ENCODE measurements at regions not wholly inside any gene's neighbourhood (a gene's known extent, or its start where the extent isn't known, plus 50 kb on each side); places are given as distances from the start of the nearest gene placed in this dataset.

GRCh38 chr2:51243892-51244535 lies 212.1 kb upstream of the NRXN1 start:
- peak; percentile 94 for FAIRE-seq

- FAIRE-seq, result no peak
Measured at GRCh38 chr2:51237626-51238271, 205.8 kb upstream of the NRXN1 start.

DNA sequence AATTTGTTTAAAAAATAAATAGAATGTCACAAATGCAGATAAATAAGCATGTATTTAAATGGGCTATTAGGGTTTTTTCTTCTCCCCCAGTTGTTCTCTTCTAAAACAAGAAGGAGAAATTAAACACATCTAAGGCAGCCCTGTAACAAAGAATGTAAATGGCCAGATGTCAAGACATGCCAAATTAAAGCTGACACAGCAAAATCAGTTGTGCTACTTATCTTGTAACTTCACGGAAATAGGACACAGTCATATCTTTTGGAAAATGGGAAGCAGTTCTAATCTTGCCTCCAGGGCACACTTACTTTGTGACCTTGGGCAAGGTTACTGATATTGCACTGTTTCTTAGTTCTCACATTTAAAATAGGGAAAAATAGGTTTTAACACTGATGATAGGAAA lies 200.1 kb upstream of the NRXN1 start:
- FAIRE-seq, result no peak

- FAIRE-seq, result no peak
Measured at GRCh38 chr2:51231071-51231470, 199.1 kb upstream of the NRXN1 start.

- no peak for FAIRE-seq
Measured at GRCh38 chr2:51225377-51225776, 193.4 kb upstream of the NRXN1 start.

DNA sequence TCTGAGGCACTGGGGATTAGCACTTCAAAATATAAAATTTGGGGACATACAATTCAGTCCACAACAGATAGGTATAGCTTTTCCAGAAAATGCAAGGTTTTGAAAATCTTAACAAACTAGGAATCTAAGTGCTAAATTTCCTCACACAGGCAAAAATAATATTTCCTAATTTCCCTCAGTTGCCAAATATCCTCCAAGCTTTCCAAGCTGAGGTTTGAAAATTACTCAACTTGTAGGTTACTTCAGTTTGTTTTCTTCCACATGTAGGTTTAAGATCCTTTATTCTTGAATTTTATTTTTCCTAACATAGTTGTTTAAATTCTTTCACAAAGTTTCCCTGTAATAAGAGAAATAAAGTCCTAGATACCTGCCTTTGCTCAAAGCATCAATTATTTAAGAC lies 192.9 kb upstream of the NRXN1 start:
- FAIRE-seq, result no peak

DNA sequence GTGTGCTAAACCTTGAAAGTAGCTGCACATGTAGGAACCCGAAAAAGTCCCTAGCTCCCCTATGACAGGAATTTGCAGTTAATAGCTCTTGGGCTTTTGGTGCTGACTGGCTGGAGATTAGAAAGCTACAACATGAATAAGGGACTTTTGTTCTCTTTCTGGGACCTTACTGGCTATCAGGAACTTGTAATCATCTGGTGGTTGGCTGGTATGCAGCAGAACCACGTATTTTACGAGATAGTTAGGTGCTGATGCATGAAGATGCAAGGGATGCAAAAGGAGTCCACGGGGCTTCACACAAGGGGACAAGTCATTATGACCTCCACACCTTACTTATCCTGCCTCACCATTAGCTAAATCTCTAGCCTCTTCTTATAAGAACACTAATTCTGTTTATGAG lies 190.2 kb upstream of the NRXN1 start:
- no peak for FAIRE-seq

- no peak for FAIRE-seq
Measured at GRCh38 chr2:51220606-51221005, 188.7 kb upstream of the NRXN1 start.

DNA sequence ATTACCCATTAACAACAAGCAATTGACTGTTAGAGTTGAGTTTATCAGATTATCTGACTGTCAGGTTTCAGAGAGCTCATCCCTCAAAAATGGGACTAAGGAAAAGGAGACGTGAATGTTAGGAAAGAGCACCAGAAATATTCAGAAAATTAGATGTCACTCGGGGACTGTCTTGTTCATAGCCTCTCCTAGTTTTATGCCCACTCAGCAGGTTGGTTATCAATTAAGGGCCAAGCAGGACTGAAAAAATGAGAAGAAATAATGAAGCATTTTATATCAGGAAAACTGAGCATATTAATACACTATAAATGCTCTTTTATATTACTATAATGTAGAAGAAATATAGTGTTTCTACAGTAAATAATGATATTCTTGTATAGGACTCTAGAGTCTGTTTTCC lies 188.1 kb upstream of the NRXN1 start:
- FAIRE-seq, result no peak

DNA sequence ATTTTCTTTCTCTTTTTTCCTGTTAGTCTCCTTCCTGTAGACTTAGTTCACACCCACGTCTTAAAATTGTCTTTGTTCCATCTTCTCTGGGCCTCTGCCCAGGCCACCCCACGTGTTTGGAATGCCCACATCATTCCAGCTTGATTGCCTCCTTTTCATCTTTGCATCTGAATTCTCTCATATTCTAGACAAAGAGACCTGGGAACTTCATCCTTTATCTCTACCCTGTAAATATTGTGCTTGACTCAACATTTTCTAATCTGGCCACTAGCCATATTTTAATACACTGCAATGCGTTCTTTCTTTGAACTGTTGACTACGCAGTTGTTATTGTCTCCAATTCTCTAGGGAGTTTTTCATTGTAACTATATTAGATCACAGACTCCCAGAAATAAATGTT lies 187.5 kb upstream of the NRXN1 start:
- no peak for FAIRE-seq

DNA sequence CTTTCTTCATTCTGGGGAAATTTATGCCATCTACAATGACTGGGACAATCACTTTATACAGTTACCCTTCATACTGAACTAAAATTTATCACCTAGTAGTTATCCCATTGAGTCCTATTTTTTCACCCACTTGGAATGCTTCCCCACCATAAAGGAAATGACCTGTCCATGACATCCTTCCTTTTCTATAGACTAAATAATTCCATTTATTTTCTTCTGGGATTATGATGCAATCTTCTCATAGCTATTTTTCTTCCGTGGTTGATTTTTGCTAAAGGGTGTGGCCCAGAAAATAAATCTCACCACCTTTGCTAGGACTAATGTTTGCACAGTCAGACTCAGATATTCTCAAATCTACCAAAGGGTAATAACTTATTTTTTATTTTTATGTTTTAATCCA lies 186.1 kb upstream of the NRXN1 start:
- no peak for FAIRE-seq

- no peak for FAIRE-seq
Measured at GRCh38 chr2:51213826-51214225, 181.9 kb upstream of the NRXN1 start.

- no peak for FAIRE-seq
Measured at GRCh38 chr2:51212374-51212773, 180.4 kb upstream of the NRXN1 start.

DNA sequence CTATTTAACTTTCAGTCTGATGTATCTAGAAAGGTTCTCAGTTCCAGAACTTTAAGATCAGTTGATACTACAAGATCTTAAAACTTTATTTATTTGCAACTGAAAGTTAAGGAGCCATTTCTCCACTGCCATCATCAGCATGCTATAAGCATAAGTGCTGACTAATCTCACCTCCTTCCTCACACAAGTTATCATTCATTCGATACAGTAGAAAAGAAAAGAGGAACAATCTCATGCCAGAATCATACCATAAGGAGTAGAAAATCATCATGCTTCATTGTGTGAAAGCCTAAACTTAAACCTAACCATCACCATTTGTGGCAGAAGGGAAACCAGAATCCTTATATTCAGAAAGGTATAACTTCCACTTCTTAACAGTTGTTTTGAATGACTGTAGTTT lies 176.6 kb upstream of the NRXN1 start:
- FAIRE-seq, result no peak

DNA sequence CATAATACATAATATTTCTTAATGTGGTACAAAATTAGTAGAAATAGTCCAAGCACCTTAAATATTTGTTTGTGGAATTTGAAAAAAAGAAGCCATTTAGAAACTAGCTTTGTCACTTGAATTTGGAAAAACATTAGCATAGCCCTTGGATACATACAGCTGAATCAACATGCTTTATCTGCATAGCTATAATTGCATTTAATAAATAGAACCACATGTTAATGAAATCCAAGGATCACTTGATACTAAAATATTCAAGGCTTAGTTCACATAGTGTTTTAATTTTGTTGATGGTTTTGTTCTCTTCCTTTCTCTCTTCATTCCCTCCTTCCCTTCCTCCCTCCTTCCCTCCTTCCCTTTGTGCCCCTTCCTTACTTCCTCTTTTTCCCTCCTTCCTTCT lies 169.4 kb upstream of the NRXN1 start:
- FAIRE-seq, result no peak

GRCh38 chr2:51194656-51195055 lies 162.7 kb upstream of the NRXN1 start:
- FAIRE-seq, result no peak

GRCh38 chr2:51170273-51170672 lies 138.3 kb upstream of the NRXN1 start:
- no peak for FAIRE-seq

DNA sequence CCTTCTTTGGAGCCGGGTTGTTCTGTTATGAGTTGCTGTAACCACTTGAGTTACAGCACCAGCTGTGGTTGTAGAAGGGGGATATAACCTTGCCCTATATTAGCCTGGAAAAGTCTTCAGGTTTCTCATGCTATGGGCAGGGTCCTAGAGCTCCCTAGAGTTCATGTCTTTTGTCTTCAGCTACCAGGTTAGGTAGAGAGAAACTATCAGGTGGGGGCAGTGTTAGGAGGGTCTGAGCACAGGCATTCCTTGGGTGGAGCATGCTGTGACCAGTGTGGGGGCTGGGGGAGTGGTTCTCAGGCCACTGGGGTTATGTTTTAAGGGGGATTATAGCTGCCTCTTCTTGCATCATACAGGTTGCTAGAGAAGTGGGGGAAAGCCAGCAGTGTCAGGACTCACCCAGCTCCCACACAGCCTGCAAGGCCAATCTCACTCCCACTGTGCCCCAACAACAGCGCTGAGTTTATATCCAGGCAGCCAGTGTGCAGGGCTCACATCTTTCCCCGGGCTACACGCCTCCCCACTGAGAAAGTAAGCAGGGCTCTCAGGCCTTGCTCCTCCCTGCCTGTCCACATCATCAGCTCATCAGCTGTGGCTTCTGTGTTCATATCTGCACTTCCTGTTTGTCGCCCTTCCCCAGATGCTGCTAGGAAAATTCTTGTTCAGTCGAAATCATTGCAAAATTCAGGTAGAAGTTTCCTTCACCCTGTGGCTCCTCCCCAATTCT lies 133.8 kb upstream of the NRXN1 start:
- FAIRE-seq, result no peak

GRCh38 chr2:51158251-51158650 lies 126.3 kb upstream of the NRXN1 start:
- FAIRE-seq, result no peak

GRCh38 chr2:51153236-51153635 lies 121.3 kb upstream of the NRXN1 start:
- FAIRE-seq, result no peak

GRCh38 chr2:51151490-51152140 lies 119.7 kb upstream of the NRXN1 start:
- no peak for FAIRE-seq

- FAIRE-seq, result no peak
Measured at GRCh38 chr2:51149725-51150124, 117.8 kb upstream of the NRXN1 start.

GRCh38 chr2:51145761-51146160 lies 113.8 kb upstream of the NRXN1 start:
- no peak for FAIRE-seq

- FAIRE-seq, result no peak
Measured at GRCh38 chr2:51120754-51121280, 88.9 kb upstream of the NRXN1 start.

All from islet of Langerhans (tissue), 1 donor.